ENCODE measurements at regions not wholly inside any gene's neighbourhood (a gene's known extent, or its start where the extent isn't known, plus 50 kb on each side); places are given as distances from the start of the nearest gene placed in this dataset.

GRCh38 chr5:58025809-58026208, 434.1 kb downstream of the PLK2 start:
- no peak for TF ChIP-seq CTCF (IDR thresholded peaks at IDR 0.05; ENCODE audit: partially characterized antibody, unreplicated experiment)
- Mint-ChIP-seq H3K9me3 (ENCODE audit: unreplicated experiment) (no peaks in the 10 kb centered on the region), H3K4me1 (ENCODE audit: low read depth, unreplicated experiment) (no peaks in the 10 kb centered on the region), H3K27ac (ENCODE audit: unreplicated experiment) (no peak overlapping the region), H3K27me3 (ENCODE audit: unreplicated experiment) (no peaks in the 10 kb centered on the region), H3K4me3 (ENCODE audit: unreplicated experiment) (no peak overlapping the region), H3K36me3 (ENCODE audit: unreplicated experiment) (no peaks in the 10 kb centered on the region)
- no peak for DNase-seq

- no peaks in the 10 kb centered on the region for H3K27me3 Mint-ChIP-seq (ENCODE audit: unreplicated experiment)
- H3K4me1 Mint-ChIP-seq (ENCODE audit: low read depth, unreplicated experiment), result no peaks in the 10 kb centered on the region
- no peaks in the 10 kb centered on the region for H3K9me3 Mint-ChIP-seq (ENCODE audit: unreplicated experiment)
- no peak overlapping the region for H3K27ac Mint-ChIP-seq (ENCODE audit: unreplicated experiment)
- no peak for DNase-seq
- H3K36me3 Mint-ChIP-seq (ENCODE audit: unreplicated experiment), result no peaks in the 10 kb centered on the region
- H3K4me3 Mint-ChIP-seq (ENCODE audit: unreplicated experiment), result no peak overlapping the region
- TF ChIP-seq CTCF (IDR thresholded peaks at IDR 0.05; ENCODE audit: partially characterized antibody, unreplicated experiment), result no peak
These were observed 435.7 kb downstream of the PLK2 start for GRCh38 chr5:58024151-58024550.

GRCh38 chr5:58022055-58022454, 437.8 kb downstream of the PLK2 start:
- H3K9me3 Mint-ChIP-seq (ENCODE audit: unreplicated experiment), result no peaks in the 10 kb centered on the region
- H3K27ac Mint-ChIP-seq (ENCODE audit: unreplicated experiment), result no peak overlapping the region
- TF ChIP-seq CTCF (IDR thresholded peaks at IDR 0.05; ENCODE audit: partially characterized antibody, unreplicated experiment), result no peak
- no peak for DNase-seq
- no peaks in the 10 kb centered on the region for H3K4me1 Mint-ChIP-seq (ENCODE audit: low read depth, unreplicated experiment)
- H3K36me3 Mint-ChIP-seq (ENCODE audit: unreplicated experiment), result no peaks in the 10 kb centered on the region
- no peak overlapping the region for H3K4me3 Mint-ChIP-seq (ENCODE audit: unreplicated experiment)
- H3K27me3 Mint-ChIP-seq (ENCODE audit: unreplicated experiment), result no peaks in the 10 kb centered on the region

- Mint-ChIP-seq H3K27me3 (ENCODE audit: unreplicated experiment) (no peaks in the 10 kb centered on the region), H3K27ac (ENCODE audit: unreplicated experiment) (no peak overlapping the region), H3K4me3 (ENCODE audit: unreplicated experiment) (no peak overlapping the region), H3K9me3 (ENCODE audit: unreplicated experiment) (no peaks in the 10 kb centered on the region), H3K36me3 (ENCODE audit: unreplicated experiment) (no peaks in the 10 kb centered on the region), H3K4me1 (ENCODE audit: low read depth, unreplicated experiment) (no peaks in the 10 kb centered on the region)
- no peak for TF ChIP-seq CTCF (IDR thresholded peaks at IDR 0.05; ENCODE audit: partially characterized antibody, unreplicated experiment)
- no peak for DNase-seq
These were observed 438.4 kb downstream of the PLK2 start for GRCh38 chr5:58021466-58021865.

- DNase-seq, result no peak
- H3K27me3 Mint-ChIP-seq (ENCODE audit: unreplicated experiment), result no peaks in the 10 kb centered on the region
- no peaks in the 10 kb centered on the region for H3K4me1 Mint-ChIP-seq (ENCODE audit: low read depth, unreplicated experiment)
- H3K4me3 Mint-ChIP-seq (ENCODE audit: unreplicated experiment), result no peak overlapping the region
- H3K27ac Mint-ChIP-seq (ENCODE audit: unreplicated experiment), result no peak overlapping the region
- H3K9me3 Mint-ChIP-seq (ENCODE audit: unreplicated experiment), result no peaks in the 10 kb centered on the region
- no peak for TF ChIP-seq CTCF (IDR thresholded peaks at IDR 0.05; ENCODE audit: partially characterized antibody, unreplicated experiment)
- H3K36me3 Mint-ChIP-seq (ENCODE audit: unreplicated experiment), result no peaks in the 10 kb centered on the region
These were observed 440.3 kb downstream of the PLK2 start for GRCh38 chr5:58019614-58020013.
